ENCODE measurements at regions not wholly inside any gene's neighbourhood (a gene's known extent, or its start where the extent isn't known, plus 50 kb on each side); places are given as distances from the start of the nearest gene placed in this dataset. TPM values are rescaled to one million over a fixed set of nuclear protein-coding genes. Genes with fewer than 3 reads are reported as not detected.

DNA sequence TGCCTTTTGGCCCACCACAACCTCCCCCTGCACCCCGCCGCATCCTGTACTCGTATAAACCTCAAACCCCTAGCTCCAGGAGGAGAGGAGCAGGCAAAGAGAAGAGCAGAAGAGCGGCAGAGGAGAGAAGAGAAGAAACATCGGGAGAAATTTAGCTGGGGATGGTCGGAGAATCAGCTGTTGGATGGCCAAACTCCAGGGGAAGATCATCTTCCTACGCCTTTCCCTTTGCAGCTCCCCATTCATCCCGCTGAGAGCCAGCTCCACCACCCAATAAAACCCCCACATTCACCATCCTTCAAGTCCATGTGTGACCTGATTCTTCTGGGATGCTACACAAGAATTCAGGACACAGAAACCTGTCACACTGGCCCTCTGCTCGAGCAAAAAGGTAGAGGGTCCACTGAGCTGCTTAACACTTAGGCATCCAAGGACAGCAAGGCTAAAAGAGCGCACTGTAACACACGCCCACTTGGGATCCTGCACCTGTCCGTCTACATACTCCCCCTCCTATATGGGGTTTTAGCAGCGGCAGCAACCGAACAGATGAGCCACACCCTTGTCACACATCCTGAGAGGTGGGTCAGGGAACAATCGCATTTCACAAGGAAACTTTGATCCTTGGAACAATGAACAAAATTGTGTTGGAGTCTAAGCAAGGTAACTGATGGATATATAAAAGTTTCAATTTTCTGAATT, 51.6 kb upstream of the MIR17HG start:
- DNase-seq (ENCODE audit: low spot score in 2 of 2) (no peak), FAIRE-seq (no peak)

DNA sequence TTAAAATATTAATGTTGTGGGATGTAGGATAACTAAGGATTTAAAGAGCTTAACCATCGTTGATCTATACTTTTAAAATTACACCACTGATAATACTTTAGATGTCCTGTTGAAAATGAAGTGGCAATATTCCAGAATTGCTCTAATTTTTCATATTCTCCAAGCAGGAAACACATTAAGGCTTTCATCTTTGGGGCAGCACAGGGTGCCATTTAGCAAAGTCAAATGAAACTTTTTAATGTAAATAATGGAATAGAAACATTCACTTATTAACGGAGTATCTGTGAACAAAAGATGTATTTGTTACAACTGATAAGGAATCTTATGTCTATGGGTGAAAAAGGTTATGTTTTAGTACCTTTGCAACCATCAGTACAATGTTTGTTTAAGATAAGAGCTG, 50.0 kb upstream of the MIR17HG start:
- no peak for FAIRE-seq
- DNase-seq (ENCODE audit: low spot score in 2 of 2): no peak

Small RNA genes in the stretch of these regions (small RNA-seq; reads per million reads assigned to genes)
- not detected for gene AL445647.2
- gene BRK1P2: not detected
- gene RF00212: not detected
- not detected for gene RNA5SP34
- not detected for gene RNU6-75P

All from frontal cortex (tissue), 4 donors.